Gastrocnemius medialis (tissue), 4 donors: ENCODE measurements at regions not wholly inside any gene's neighbourhood (a gene's known extent, or its start where the extent isn't known, plus 50 kb on each side); places are given as distances from the start of the nearest gene placed in this dataset.

Experiments
- CTCF ChIP-seq, 5 experiments: fragments of 450-650 bp in 3 of 5; fragments of 200-600 bp in 2 of 5; sonication (generic) in 2 of 5; IDR thresholded peaks in 4 of 5; conservative IDR thresholded peaks in 1 of 5; 1 replicate in 4 of 5; 2 replicates in 1 of 5; pipeline ENCODE4 v1.5.1; 2016 to 2019; ENCODE audit warnings: antibody characterized with exemption in 5 of 5, mild to moderate bottlenecking in 3 of 5, moderate library complexity in 3 of 5
- POLR2A ChIP-seq, 2 donors: fragments of 450-650 bp; IDR thresholded peaks; one replicate each; pipeline ENCODE4 v1.6.1; 2017; ENCODE audit warnings: antibody characterized with exemption in 2 of 2, mild to moderate bottlenecking in 2 of 2, moderate library complexity in 2 of 2

- TF ChIP-seq CTCF (IDR thresholded peaks at IDR 0.05 in 4 of 5, conservative IDR thresholded peaks at IDR 0.05 in 1 of 5) (no peak), POLR2A (IDR thresholded peaks at IDR 0.05) (no peak)
Measured at GRCh38 chr12:87728931-87729593, 300.1 kb downstream of the C12orf50 start.
